Brain microvascular endothelial cell (primary cell): ENCODE measurements at regions not wholly inside any gene's neighbourhood (a gene's known extent, or its start where the extent isn't known, plus 50 kb on each side); places are given as distances from the start of the nearest gene placed in this dataset.

ENCODE experiments used
- DNase-seq: peaks from one replicate; pipeline ENCODE4 v3.0.0-alpha.2; 2020
- H3K27ac ChIP-seq: fragments of 250-450 bp; sonication (Bioruptor Pico); 2 replicates; pipeline ENCODE4 v1.5.1; 2020; ENCODE audit warnings: mild to moderate bottlenecking, moderate library complexity
- H3K27me3 ChIP-seq: fragments of 250-450 bp; sonication (Bioruptor Pico); replicated peaks from 2 replicates; pipeline ENCODE4 v1.5.1; 2020; ENCODE audit warnings: mild to moderate bottlenecking
- H3K36me3 ChIP-seq: fragments of 250-450 bp; sonication (Bioruptor Pico); replicated peaks from 2 replicates; pipeline ENCODE4 v1.5.1; 2020; ENCODE audit warnings: mild to moderate bottlenecking
- H3K4me3 ChIP-seq: 2 replicates; pipeline ENCODE4 v1.5.1; 2011; ENCODE audit warnings: low read depth, mild to moderate bottlenecking, control low read depth, low read length, moderate library complexity
- in situ Hi-C: cut with HindIII; loops from 2 replicates; pipeline ENCODE4 v1.10.0; 2017; ENCODE audit warnings: low sequenced_read_pairs, low pct_ligation_motif_present
- TF ChIP-seq, protein P1 (sequence below): IDR thresholded peaks from 2 replicates; pipeline ENCODE4 v1.5.1; 2011; ENCODE audit warnings: low read depth, mild to moderate bottlenecking, moderate library complexity, low read length, control low read depth, inconsistent platforms; ENCODE audit errors: missing control alignments

- H3K27me3 ChIP-seq = no peaks in the 10 kb centered on the region
- in situ Hi-C loops = no loop called here
These were observed 91.3 kb downstream of the RWDD3 start for GRCh38 chr1:95325349-95325748.

DNA sequence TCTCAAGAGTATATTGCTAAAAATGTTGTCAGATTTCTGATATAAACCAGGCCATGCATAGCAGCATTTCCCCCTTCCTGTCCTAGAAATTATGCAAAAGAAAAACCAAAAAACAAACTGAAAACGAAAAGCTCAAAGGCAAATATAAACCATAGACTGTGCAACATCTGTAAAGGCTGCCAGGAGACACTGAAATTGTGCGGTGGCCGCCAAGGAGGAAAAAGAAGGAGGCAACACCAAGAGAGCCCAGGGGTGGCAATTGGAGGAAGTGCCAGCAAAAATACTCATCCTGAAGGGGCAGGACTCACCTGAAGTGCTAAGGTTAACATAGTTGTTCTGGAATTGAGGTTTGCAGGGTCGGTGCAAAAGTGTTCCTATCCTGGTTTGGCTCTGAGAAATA lies 92.0 kb downstream of the RWDD3 start:
- DNase-seq = no peak
- in situ Hi-C loops = no loop called here
- TF ChIP-seq, protein P1, sequence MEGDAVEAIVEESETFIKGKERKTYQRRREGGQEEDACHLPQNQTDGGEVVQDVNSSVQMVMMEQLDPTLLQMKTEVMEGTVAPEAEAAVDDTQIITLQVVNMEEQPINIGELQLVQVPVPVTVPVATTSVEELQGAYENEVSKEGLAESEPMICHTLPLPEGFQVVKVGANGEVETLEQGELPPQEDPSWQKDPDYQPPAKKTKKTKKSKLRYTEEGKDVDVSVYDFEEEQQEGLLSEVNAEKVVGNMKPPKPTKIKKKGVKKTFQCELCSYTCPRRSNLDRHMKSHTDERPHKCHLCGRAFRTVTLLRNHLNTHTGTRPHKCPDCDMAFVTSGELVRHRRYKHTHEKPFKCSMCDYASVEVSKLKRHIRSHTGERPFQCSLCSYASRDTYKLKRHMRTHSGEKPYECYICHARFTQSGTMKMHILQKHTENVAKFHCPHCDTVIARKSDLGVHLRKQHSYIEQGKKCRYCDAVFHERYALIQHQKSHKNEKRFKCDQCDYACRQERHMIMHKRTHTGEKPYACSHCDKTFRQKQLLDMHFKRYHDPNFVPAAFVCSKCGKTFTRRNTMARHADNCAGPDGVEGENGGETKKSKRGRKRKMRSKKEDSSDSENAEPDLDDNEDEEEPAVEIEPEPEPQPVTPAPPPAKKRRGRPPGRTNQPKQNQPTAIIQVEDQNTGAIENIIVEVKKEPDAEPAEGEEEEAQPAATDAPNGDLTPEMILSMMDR = no peak

More at GRCh38 chr1:95325349-95325748, 91.3 kb downstream of the RWDD3 start:
- TF ChIP-seq, protein P1 = no peak
- Histone ChIP-seq H3K36me3 (no peaks in the 10 kb centered on the region), H3K27ac (no peak overlapping the region), H3K4me3 (no peak overlapping the region)
- no peak for DNase-seq

GRCh38 chr1:95332754-95333153 lies 98.7 kb downstream of the RWDD3 start:
- H3K36me3 ChIP-seq = no peaks in the 10 kb centered on the region
- TF ChIP-seq, protein P1 = no peak
- H3K4me3 ChIP-seq = no peak overlapping the region
- in situ Hi-C loops = no loop called here
- no peak for DNase-seq
- H3K27me3 ChIP-seq = no peaks in the 10 kb centered on the region
- no peak overlapping the region for H3K27ac ChIP-seq

More for the DNA sequence above, 92.0 kb downstream of the RWDD3 start:
- Histone ChIP-seq H3K27ac (no peak overlapping the region), H3K36me3 (no peaks in the 10 kb centered on the region), H3K4me3 (no peak overlapping the region), H3K27me3 (no peaks in the 10 kb centered on the region)

- H3K27ac ChIP-seq = no peak overlapping the region
- no peak for DNase-seq
- TF ChIP-seq, protein P1 = no peak
- no peaks in the 10 kb centered on the region for H3K27me3 ChIP-seq
- H3K36me3 ChIP-seq = no peaks in the 10 kb centered on the region
- H3K4me3 ChIP-seq = no peak overlapping the region
- in situ Hi-C loops = no loop called here
These were observed 105.4 kb downstream of the RWDD3 start for GRCh38 chr1:95339377-95339776.

GRCh38 chr1:95340061-95340460 lies 106.1 kb downstream of the RWDD3 start:
- in situ Hi-C loops = no loop called here
- H3K27me3 ChIP-seq = no peaks in the 10 kb centered on the region
- H3K36me3 ChIP-seq = no peaks in the 10 kb centered on the region
- no peak overlapping the region for H3K4me3 ChIP-seq
- TF ChIP-seq, protein P1 = no peak
- no peak overlapping the region for H3K27ac ChIP-seq
- DNase-seq = no peak

GRCh38 chr1:95352767-95353166 lies 118.8 kb downstream of the RWDD3 start:
- H3K36me3 ChIP-seq = no peaks in the 10 kb centered on the region
- no peak overlapping the region for H3K4me3 ChIP-seq
- no peak for DNase-seq
- in situ Hi-C loops = no loop called here
- TF ChIP-seq, protein P1 = no peak
- no peak overlapping the region for H3K27ac ChIP-seq
- no peaks in the 10 kb centered on the region for H3K27me3 ChIP-seq
